GM12874 (cell line): ENCODE measurements at regions not wholly inside any gene's neighbourhood (a gene's known extent, or its start where the extent isn't known, plus 50 kb on each side); places are given as distances from the start of the nearest gene placed in this dataset.

Experiments used
- CTCF ChIP-seq: IDR thresholded peaks from 2 replicates; pipeline ENCODE4 v1.5.1; 2011; ENCODE audit warnings: low read depth, mild to moderate bottlenecking, control low read depth, low read length, moderate library complexity; ENCODE audit not compliant: insufficient read depth

- no peak for TF ChIP-seq CTCF
These were observed 662.0 kb upstream of the CHD1 start for GRCh38 chr5:99590806-99591205.

DNA sequence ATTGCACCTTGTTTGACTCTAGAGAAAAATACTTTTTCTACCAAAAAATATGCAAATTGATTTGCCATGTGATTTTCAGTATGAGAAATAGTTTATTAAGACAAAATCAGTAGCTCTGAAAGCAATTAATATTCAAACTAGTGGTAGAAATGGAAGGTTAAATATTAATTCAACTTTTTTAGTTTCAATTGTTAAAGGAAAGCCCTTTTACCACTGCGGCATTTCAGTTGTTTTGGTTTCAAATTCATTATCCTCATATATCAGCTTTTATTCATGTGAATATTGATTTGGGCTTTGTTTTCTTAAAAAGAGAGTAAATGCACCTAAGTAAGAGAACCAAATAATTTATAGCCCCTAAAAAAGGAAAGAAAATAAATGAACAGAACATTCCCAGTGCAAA is 660.6 kb upstream of the CHD1 start:
- TF ChIP-seq CTCF, result no peak

- TF ChIP-seq CTCF, result no peak
These were observed 659.2 kb upstream of the CHD1 start for GRCh38 chr5:99587983-99588382.

- TF ChIP-seq CTCF, result no peak
These were observed 658.1 kb upstream of the CHD1 start for GRCh38 chr5:99586878-99587277.

- no peak for TF ChIP-seq CTCF
These were observed 624.5 kb upstream of the CHD1 start for GRCh38 chr5:99553211-99553810.

- no peak for TF ChIP-seq CTCF
These were observed 615.5 kb upstream of the CHD1 start for GRCh38 chr5:99544356-99544755.

GRCh38 chr5:99543841-99544240 is 615.0 kb upstream of the CHD1 start:
- TF ChIP-seq CTCF, result no peak
